ENCODE measurements at regions not wholly inside any gene's neighbourhood (a gene's known extent, or its start where the extent isn't known, plus 50 kb on each side); places are given as distances from the start of the nearest gene placed in this dataset.
A peak's percentile ranks its signal among the peaks of the same experiment; 100 is the strongest.
"Not testable (repeated sequence)": the region's sequence is repeated elsewhere in the genome, so short reads cannot be mapped to it uniquely, and the experiment has no call there.

DNA sequence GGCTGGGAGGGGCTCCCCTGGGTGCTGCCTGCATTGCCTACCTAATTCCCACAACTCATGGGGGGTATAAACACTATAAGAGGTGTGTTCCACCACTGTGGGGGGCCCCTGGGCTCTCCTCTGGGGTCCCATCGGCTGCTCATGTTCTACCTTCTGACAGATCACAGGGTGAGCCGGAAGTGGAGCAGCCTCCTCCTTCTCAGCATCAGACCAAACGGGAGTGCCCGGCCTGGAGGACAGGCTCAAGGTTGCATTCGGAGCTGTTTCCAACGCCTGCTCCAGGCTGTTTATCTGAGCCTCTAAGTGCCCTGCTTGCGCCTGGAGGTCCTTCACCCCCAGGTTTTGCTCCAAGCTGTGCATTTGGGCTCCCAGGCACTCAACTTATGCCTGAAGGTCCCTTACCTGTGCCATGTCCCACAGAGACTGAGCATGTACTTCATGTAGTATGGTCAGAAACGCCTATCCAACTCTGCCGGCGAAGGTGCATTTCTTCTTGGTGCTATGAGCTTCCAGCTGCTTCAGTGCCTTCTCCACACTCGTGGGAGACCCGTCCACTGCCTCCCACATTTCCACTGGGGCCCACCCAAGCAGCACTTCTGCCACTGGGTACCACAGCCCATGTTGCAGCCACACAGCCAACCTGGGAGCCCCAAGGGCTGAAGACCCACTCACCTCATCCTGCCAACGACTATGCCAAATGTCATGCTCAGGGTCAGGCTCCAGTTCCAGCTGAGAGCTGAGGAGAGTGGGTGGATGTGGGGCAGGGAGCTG lies 232.1 kb downstream of the IGSF11 start:
- H2BK120ac ChIP-seq (ENCODE audit: low read depth, low read length): no peak overlapping the region
- no peak overlapping the region for H3K4ac ChIP-seq (ENCODE audit: low read depth, low read length)
- H3K79me1 ChIP-seq (ENCODE audit: low read length): no peaks in the 10 kb centered on the region
- DNase-seq: no peak
- no peak overlapping the region for H2BK15ac ChIP-seq (replicated peaks; ENCODE audit: low read depth)
- no peak overlapping the region for H3K4me2 ChIP-seq (ENCODE audit: low read length)
- no peak overlapping the region for H2AK5ac ChIP-seq (ENCODE audit: low read length)
- no peaks in the 10 kb centered on the region for H3K27me3 ChIP-seq (ENCODE audit: insufficient read depth, low read length, poor library complexity)
- H4K5ac ChIP-seq (ENCODE audit: low read length): no peak overlapping the region
- no peak overlapping the region for H2BK5ac ChIP-seq (ENCODE audit: low read length)
- H4K8ac ChIP-seq (ENCODE audit: low read depth, low read length): no peak overlapping the region
- no peaks in the 10 kb centered on the region for H3K79me2 ChIP-seq (ENCODE audit: control insufficient read depth, insufficient read depth, low read length)
- H3K27ac ChIP-seq (ENCODE audit: low read depth, low read length): no peak overlapping the region
- no CpG with 5 or more reads among the region's 13 CpGs for WGBS (ENCODE audit: extremely low coverage, insufficient coverage, low lambda C conversion rate)
- H3K4me3 ChIP-seq (ENCODE audit: low read length): no peak overlapping the region
- H3K4me1 ChIP-seq (ENCODE audit: control insufficient read depth, low read depth, low read length): no peaks in the 10 kb centered on the region
- H3K36me3 ChIP-seq (ENCODE audit: control insufficient read depth, insufficient read depth, low read length): no peaks in the 10 kb centered on the region
- H3K18ac ChIP-seq (ENCODE audit: low read length): no peak overlapping the region
- H3K56ac ChIP-seq (ENCODE audit: low read length): no peak overlapping the region
- H3K23ac ChIP-seq (ENCODE audit: low read length): peak overlapping the region; percentile 52
- H3K9ac ChIP-seq (ENCODE audit: low read length): no peak overlapping the region

DNA sequence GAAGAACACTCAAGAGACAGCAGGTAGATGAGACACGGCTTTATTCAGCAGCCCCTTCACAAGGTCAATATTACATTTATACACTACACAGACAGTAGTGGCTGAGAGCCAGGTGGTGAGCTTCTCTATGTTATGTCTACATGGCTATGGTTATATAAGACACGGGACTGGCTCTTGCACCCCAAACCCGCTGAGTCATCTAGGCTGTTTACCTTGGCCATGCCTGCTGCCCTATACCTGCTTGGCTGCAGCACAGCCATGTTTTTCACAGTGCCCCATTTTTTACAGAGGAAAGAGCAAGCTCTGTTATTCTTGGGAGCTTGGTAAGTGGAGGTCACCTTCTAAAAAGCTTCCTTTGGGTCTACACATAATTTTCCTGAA lies 231.6 kb downstream of the IGSF11 start:
- no peak overlapping the region for H3K4ac ChIP-seq (ENCODE audit: low read depth, low read length)
- WGBS (ENCODE audit: extremely low coverage, insufficient coverage, low lambda C conversion rate): no CpG with 5 or more reads among the region's 3 CpGs
- no peaks in the 10 kb centered on the region for H3K79me2 ChIP-seq (ENCODE audit: control insufficient read depth, insufficient read depth, low read length)

GRCh38 chr3:118805007-118805406 lies 229.6 kb downstream of the IGSF11 start:
- Histone ChIP-seq H3K79me1 (ENCODE audit: low read length) (no peaks in the 10 kb centered on the region), H3K56ac (ENCODE audit: low read length) (no peak overlapping the region), H2BK120ac (ENCODE audit: low read depth, low read length) (no peak overlapping the region), H3K4ac (ENCODE audit: low read depth, low read length) (no peak overlapping the region), H3K36me3 (ENCODE audit: control insufficient read depth, insufficient read depth, low read length) (no peaks in the 10 kb centered on the region), H2BK15ac (replicated peaks; ENCODE audit: low read depth) (no peak overlapping the region), H2AK5ac (ENCODE audit: low read length) (no peak overlapping the region), H3K23ac (ENCODE audit: low read length) (no peak overlapping the region), H3K27ac (ENCODE audit: low read depth, low read length) (no peak overlapping the region), H3K9ac (ENCODE audit: low read length) (no peak overlapping the region), H4K5ac (ENCODE audit: low read length) (no peak overlapping the region), H3K4me3 (ENCODE audit: low read length) (no peak overlapping the region), H3K18ac (ENCODE audit: low read length) (no peak overlapping the region), H2BK5ac (ENCODE audit: low read length) (no peak overlapping the region), H3K27me3 (ENCODE audit: insufficient read depth, low read length, poor library complexity) (no peaks in the 10 kb centered on the region), H3K4me1 (ENCODE audit: control insufficient read depth, low read depth, low read length) (no peaks in the 10 kb centered on the region), H3K4me2 (ENCODE audit: low read length) (no peak overlapping the region), H3K79me2 (ENCODE audit: control insufficient read depth, insufficient read depth, low read length) (no peaks in the 10 kb centered on the region), H4K8ac (ENCODE audit: low read depth, low read length) (no peak overlapping the region)
- WGBS (ENCODE audit: extremely low coverage, insufficient coverage, low lambda C conversion rate): no CpG with 5 or more reads among the region's 2 CpGs
- no peak for DNase-seq

More for the DNA sequence above, 231.6 kb downstream of the IGSF11 start:
- H3K27ac ChIP-seq (ENCODE audit: low read depth, low read length): no peak overlapping the region
- no peak overlapping the region for H4K5ac ChIP-seq (ENCODE audit: low read length)
- no peak overlapping the region for H3K9ac ChIP-seq (ENCODE audit: low read length)
- no peak overlapping the region for H2BK15ac ChIP-seq (replicated peaks; ENCODE audit: low read depth)
- H2AK5ac ChIP-seq (ENCODE audit: low read length): no peak overlapping the region
- no peak for DNase-seq
- no peak overlapping the region for H3K4me2 ChIP-seq (ENCODE audit: low read length)
- H4K8ac ChIP-seq (ENCODE audit: low read depth, low read length): no peak overlapping the region
- H3K56ac ChIP-seq (ENCODE audit: low read length): no peak overlapping the region
- no peaks in the 10 kb centered on the region for H3K27me3 ChIP-seq (ENCODE audit: insufficient read depth, low read length, poor library complexity)
- H3K36me3 ChIP-seq (ENCODE audit: control insufficient read depth, insufficient read depth, low read length): no peaks in the 10 kb centered on the region
- H3K23ac ChIP-seq (ENCODE audit: low read length): no peak overlapping the region
- no peaks in the 10 kb centered on the region for H3K79me1 ChIP-seq (ENCODE audit: low read length)
- no peaks in the 10 kb centered on the region for H3K4me1 ChIP-seq (ENCODE audit: control insufficient read depth, low read depth, low read length)
- no peak overlapping the region for H2BK5ac ChIP-seq (ENCODE audit: low read length)
- H3K18ac ChIP-seq (ENCODE audit: low read length): no peak overlapping the region
- H3K4me3 ChIP-seq (ENCODE audit: low read length): no peak overlapping the region
- H2BK120ac ChIP-seq (ENCODE audit: low read depth, low read length): no peak overlapping the region

GRCh38 chr3:118806423-118806822 lies 228.2 kb downstream of the IGSF11 start:
- no peak overlapping the region for H4K5ac ChIP-seq (ENCODE audit: low read length)
- no peak overlapping the region for H3K4me2 ChIP-seq (ENCODE audit: low read length)
- WGBS (ENCODE audit: extremely low coverage, insufficient coverage, low lambda C conversion rate): no CpG with 5 or more reads among the region's 5 CpGs

GRCh38 chr3:118807349-118807748 lies 227.3 kb downstream of the IGSF11 start:
- H3K4ac ChIP-seq (ENCODE audit: low read depth, low read length); H3K4me2 ChIP-seq (ENCODE audit: low read length); H2BK120ac ChIP-seq (ENCODE audit: low read depth, low read length); H2BK5ac ChIP-seq (ENCODE audit: low read length); H4K5ac ChIP-seq (ENCODE audit: low read length); H3K79me2 ChIP-seq (ENCODE audit: control insufficient read depth, insufficient read depth, low read length); H3K56ac ChIP-seq (ENCODE audit: low read length); H2AK5ac ChIP-seq (ENCODE audit: low read length); H3K27ac ChIP-seq (ENCODE audit: low read depth, low read length); H3K4me3 ChIP-seq (ENCODE audit: low read length); H3K4me1 ChIP-seq (ENCODE audit: control insufficient read depth, low read depth, low read length); H4K8ac ChIP-seq (ENCODE audit: low read depth, low read length); H3K23ac ChIP-seq (ENCODE audit: low read length); H3K36me3 ChIP-seq (ENCODE audit: control insufficient read depth, insufficient read depth, low read length); H2BK15ac ChIP-seq (replicated peaks; ENCODE audit: low read depth); H3K18ac ChIP-seq (ENCODE audit: low read length); DNase-seq; H3K9ac ChIP-seq (ENCODE audit: low read length); H3K79me1 ChIP-seq (ENCODE audit: low read length); H3K27me3 ChIP-seq (ENCODE audit: insufficient read depth, low read length, poor library complexity): not testable (repeated sequence)
- WGBS (ENCODE audit: extremely low coverage, insufficient coverage, low lambda C conversion rate): no CpG with 5 or more reads among the region's 2 CpGs

More at GRCh38 chr3:118806423-118806822, 228.2 kb downstream of the IGSF11 start:
- no peaks in the 10 kb centered on the region for H3K79me1 ChIP-seq (ENCODE audit: low read length)
- no peak overlapping the region for H2AK5ac ChIP-seq (ENCODE audit: low read length)
- no peak overlapping the region for H2BK5ac ChIP-seq (ENCODE audit: low read length)
- H4K8ac ChIP-seq (ENCODE audit: low read depth, low read length): no peak overlapping the region
- no peaks in the 10 kb centered on the region for H3K27me3 ChIP-seq (ENCODE audit: insufficient read depth, low read length, poor library complexity)
- no peak overlapping the region for H2BK15ac ChIP-seq (replicated peaks; ENCODE audit: low read depth)
- H3K4me1 ChIP-seq (ENCODE audit: control insufficient read depth, low read depth, low read length): no peaks in the 10 kb centered on the region
- no peak overlapping the region for H3K4me3 ChIP-seq (ENCODE audit: low read length)
- H3K18ac ChIP-seq (ENCODE audit: low read length): no peak overlapping the region
- H3K23ac ChIP-seq (ENCODE audit: low read length): no peak overlapping the region
- DNase-seq: no peak
- no peaks in the 10 kb centered on the region for H3K36me3 ChIP-seq (ENCODE audit: control insufficient read depth, insufficient read depth, low read length)
- H3K9ac ChIP-seq (ENCODE audit: low read length): no peak overlapping the region
- no peak overlapping the region for H3K4ac ChIP-seq (ENCODE audit: low read depth, low read length)
- H3K79me2 ChIP-seq (ENCODE audit: control insufficient read depth, insufficient read depth, low read length): no peaks in the 10 kb centered on the region
- H2BK120ac ChIP-seq (ENCODE audit: low read depth, low read length): no peak overlapping the region
- H3K56ac ChIP-seq (ENCODE audit: low read length): no peak overlapping the region
- H3K27ac ChIP-seq (ENCODE audit: low read depth, low read length): no peak overlapping the region

GRCh38 chr3:118808723-118809122 lies 225.9 kb downstream of the IGSF11 start:
- H2BK15ac ChIP-seq (replicated peaks; ENCODE audit: low read depth): no peak overlapping the region
- no peak overlapping the region for H2BK120ac ChIP-seq (ENCODE audit: low read depth, low read length)
- H3K27me3 ChIP-seq (ENCODE audit: insufficient read depth, low read length, poor library complexity): no peaks in the 10 kb centered on the region
- H3K56ac ChIP-seq (ENCODE audit: low read length): no peak overlapping the region
- H4K5ac ChIP-seq (ENCODE audit: low read length): no peak overlapping the region
- no peak overlapping the region for H3K4me2 ChIP-seq (ENCODE audit: low read length)
- H3K4me1 ChIP-seq (ENCODE audit: control insufficient read depth, low read depth, low read length): no peaks in the 10 kb centered on the region
- no peaks in the 10 kb centered on the region for H3K36me3 ChIP-seq (ENCODE audit: control insufficient read depth, insufficient read depth, low read length)
- H3K79me2 ChIP-seq (ENCODE audit: control insufficient read depth, insufficient read depth, low read length): no peaks in the 10 kb centered on the region
- peak; percentile 93 for DNase-seq
- no peak overlapping the region for H3K9ac ChIP-seq (ENCODE audit: low read length)
- no peak overlapping the region for H2BK5ac ChIP-seq (ENCODE audit: low read length)
- no peak overlapping the region for H3K23ac ChIP-seq (ENCODE audit: low read length)
- no peak overlapping the region for H3K18ac ChIP-seq (ENCODE audit: low read length)
- no peak overlapping the region for H3K4ac ChIP-seq (ENCODE audit: low read depth, low read length)
- no peak overlapping the region for H3K4me3 ChIP-seq (ENCODE audit: low read length)
- no peak overlapping the region for H4K8ac ChIP-seq (ENCODE audit: low read depth, low read length)
- no peak overlapping the region for H2AK5ac ChIP-seq (ENCODE audit: low read length)
- no peak overlapping the region for H3K27ac ChIP-seq (ENCODE audit: low read depth, low read length)
- WGBS (ENCODE audit: extremely low coverage, insufficient coverage, low lambda C conversion rate): no CpG with 5 or more reads among the region's 6 CpGs
- H3K79me1 ChIP-seq (ENCODE audit: low read length): no peaks in the 10 kb centered on the region

Measured in mesendoderm (in vitro differentiated cells).